GM12891 (cell line): ENCODE measurements at regions not wholly inside any gene's neighbourhood (a gene's known extent, or its start where the extent isn't known, plus 50 kb on each side); places are given as distances from the start of the nearest gene placed in this dataset.

Experiments used
- POLR2A ChIP-seq: IDR thresholded peaks from 2 replicates; pipeline ENCODE4 v1.6.1; 2011; ENCODE audit warnings: low read depth, low read length, control low read depth
- POLR2AphosphoS5 ChIP-seq: IDR thresholded peaks from 2 replicates; pipeline ENCODE4 v1.6.1; 2011; ENCODE audit warnings: low read depth, low read length, control low read depth
- POU2F2 ChIP-seq: IDR thresholded peaks from 2 replicates; pipeline ENCODE4 v1.6.1; 2011; ENCODE audit warnings: low read depth, mild to moderate bottlenecking, control low read depth, low read length, moderate library complexity
- SPI1 ChIP-seq: IDR thresholded peaks from 2 replicates; pipeline ENCODE4 v1.6.1; 2011; ENCODE audit warnings: low read depth, low read length, control low read depth
- TAF1 ChIP-seq: IDR thresholded peaks from 2 replicates; pipeline ENCODE4 v1.6.1; 2011; ENCODE audit warnings: low read depth, low read length, control low read depth

GRCh38 chr2:208990716-208991115, 433.1 kb upstream of the MAP2 start:
- TF ChIP-seq POU2F2 (no peak), POLR2A (no peak), POLR2AphosphoS5 (no peak), TAF1 (no peak), SPI1 (no peak)
